ENCODE measurements at regions not wholly inside any gene's neighbourhood (a gene's known extent, or its start where the extent isn't known, plus 50 kb on each side); places are given as distances from the start of the nearest gene placed in this dataset.
A peak's percentile ranks its signal among the peaks of the same experiment; 100 is the strongest.
"Not testable (repeated sequence)": the region's sequence is repeated elsewhere in the genome, so short reads cannot be mapped to it uniquely, and the experiment has no call there.

- intact Hi-C loops (cut with DNase I), result no loop called here
- no peak for DNase-seq
These were observed 395.6 kb upstream of the PBX1 start for GRCh38 chr1:164163289-164163849.

GRCh38 chr1:164165466-164165865 lies 393.5 kb upstream of the PBX1 start:
- DNase-seq, result no peak
- intact Hi-C loops (cut with DNase I), result no loop called here

GRCh38 chr1:164166454-164166853 lies 392.5 kb upstream of the PBX1 start:
- peak in 5 of 42 donors; percentile 1 to 15 (median 7) for DNase-seq
- intact Hi-C loops (cut with DNase I), result not testable (repeated sequence)

GRCh38 chr1:164177118-164177517 lies 381.9 kb upstream of the PBX1 start:
- intact Hi-C loops (cut with DNase I), result no loop called here
- DNase-seq, result no peak

GRCh38 chr1:164180824-164181223 lies 378.2 kb upstream of the PBX1 start:
- intact Hi-C loops (cut with DNase I), result no loop called here
- DNase-seq, result no peak

- intact Hi-C loops (cut with DNase I), result no loop called here
- DNase-seq, result no peak
These were observed 374.9 kb upstream of the PBX1 start for GRCh38 chr1:164183854-164184635.

- intact Hi-C loops (cut with DNase I), result no loop called here
- no peak for DNase-seq
These were observed 372.1 kb upstream of the PBX1 start for GRCh38 chr1:164186881-164187280.

GRCh38 chr1:164188497-164188896 lies 370.5 kb upstream of the PBX1 start:
- intact Hi-C loops (cut with DNase I), result no loop called here
- no peak for DNase-seq

GRCh38 chr1:164191191-164191590 lies 367.8 kb upstream of the PBX1 start:
- no peak for DNase-seq
- intact Hi-C loops (cut with DNase I), result no loop called here

- intact Hi-C loops (cut with DNase I), result no loop called here
- DNase-seq, result no peak
These were observed 348.7 kb upstream of the PBX1 start for GRCh38 chr1:164210211-164210739.

- no peak for DNase-seq
- intact Hi-C loops (cut with DNase I), result no loop called here
These were observed 335.6 kb upstream of the PBX1 start for GRCh38 chr1:164223378-164223777.

GRCh38 chr1:164225011-164225410 lies 334.0 kb upstream of the PBX1 start:
- DNase-seq, result no peak
- intact Hi-C loops (cut with DNase I), result no loop called here

- intact Hi-C loops (cut with DNase I), result no loop called here
- no peak for DNase-seq
These were observed 332.0 kb upstream of the PBX1 start for GRCh38 chr1:164226977-164227376.

GRCh38 chr1:164228928-164229327 lies 330.1 kb upstream of the PBX1 start:
- DNase-seq, result no peak
- intact Hi-C loops (cut with DNase I), result no loop called here

GRCh38 chr1:164233149-164233548 lies 325.8 kb upstream of the PBX1 start:
- intact Hi-C loops (cut with DNase I), result no loop called here
- no peak for DNase-seq

- intact Hi-C loops (cut with DNase I), result no loop called here
- DNase-seq, result no peak
These were observed 318.9 kb upstream of the PBX1 start for GRCh38 chr1:164240081-164240480.

- no peak for DNase-seq
- intact Hi-C loops (cut with DNase I), result no loop called here
These were observed 308.6 kb upstream of the PBX1 start for GRCh38 chr1:164250365-164250764.

- intact Hi-C loops (cut with DNase I), result no loop called here
- DNase-seq, result no peak
These were observed 302.5 kb upstream of the PBX1 start for GRCh38 chr1:164256456-164256855.

- no peak for DNase-seq
These were observed 297.2 kb upstream of the PBX1 start for GRCh38 chr1:164261691-164262240.

GRCh38 chr1:164263540-164263939 lies 295.4 kb upstream of the PBX1 start:
- no peak for DNase-seq
- intact Hi-C loops (cut with DNase I), result no loop called here

More at GRCh38 chr1:164261691-164262240, 297.2 kb upstream of the PBX1 start:
- intact Hi-C loops (cut with DNase I), result no loop called here

- intact Hi-C loops (cut with DNase I), result no loop called here
- no peak for DNase-seq
These were observed 293.8 kb upstream of the PBX1 start for GRCh38 chr1:164265232-164265631.

Measured in head of caudate nucleus (tissue), 42 donors.